Thyroid gland (tissue), 4 donors: ENCODE measurements at regions not wholly inside any gene's neighbourhood (a gene's known extent, or its start where the extent isn't known, plus 50 kb on each side); places are given as distances from the start of the nearest gene placed in this dataset.

Experiments used
- DNase-seq, 2 donors: peaks; one replicate each; pipeline ENCODE4 v3.0.0-alpha.2; 2019
- H3K27ac ChIP-seq, 3 donors: fragments of 200-600 bp; sonication (generic); 1 replicate in 2 of 3; 2 replicates in 1 of 3; pipeline ENCODE4 v1.5.1; 2016 to 2019; ENCODE audit warnings: mild to moderate bottlenecking in 1 of 3, moderate library complexity in 1 of 3
- H3K27me3 ChIP-seq: fragments of 200-600 bp; sonication (generic); one replicate; pipeline ENCODE4 v1.5.1; 2019
- H3K36me3 ChIP-seq, 2 donors: fragments of 200-600 bp; sonication (generic); one replicate each; pipeline ENCODE4 v1.5.1; 2016 to 2019
- H3K4me1 ChIP-seq, 2 donors: fragments of 200-600 bp; sonication (generic); one replicate each; pipeline ENCODE4 v1.5.1; 2017 to 2019
- H3K4me3 ChIP-seq, 3 donors: fragments of 200-600 bp; sonication (generic); replicated peaks in 1 of 3; 1 replicate in 2 of 3; 2 replicates in 1 of 3; pipeline ENCODE4 v1.5.1; 2016; ENCODE audit warnings: mild to moderate bottlenecking in 1 of 3
- H3K9me3 ChIP-seq: fragments of 200-600 bp; sonication (generic); one replicate; pipeline ENCODE4 v1.5.1; 2017
- POLR2A ChIP-seq, 2 donors: fragments of 450-650 bp; IDR thresholded peaks; one replicate each; pipeline ENCODE4 v1.6.1; 2017; ENCODE audit warnings: antibody characterized with exemption in 2 of 2, mild to moderate bottlenecking in 2 of 2, moderate library complexity in 1 of 2
- WGBS, 2 donors: methylation state at CpG; one replicate each; pipeline ENCODE4 v1.1.5; 2017; 5-methylcytosine and 5-hydroxymethylcytosine counted together
- intact Hi-C: fragments of 100-400 bp; cut with DNase I; formaldehyde crosslinking; loops from one replicate; pipeline ENCODE4 v1.15.1; 2023
- TF ChIP-seq, protein P1 (sequence below), 6 experiments: fragments of 200-600 bp in 3 of 6; fragments of 450-650 bp in 3 of 6; sonication (generic) in 3 of 6; IDR thresholded peaks; one replicate each; pipeline ENCODE4 v1.5.1; 2016 to 2019; ENCODE audit warnings: antibody characterized with exemption in 6 of 6, mild to moderate bottlenecking in 2 of 6, inconsistent platforms in 1 of 6, moderate library complexity in 1 of 6

- DNase-seq, result no peak
- no peak overlapping the region for H3K27ac ChIP-seq
- H3K4me1 ChIP-seq, result no peaks in the 10 kb centered on the region
- no peaks in the 10 kb centered on the region for H3K27me3 ChIP-seq
- TF ChIP-seq POLR2A (IDR thresholded peaks at IDR 0.05), result no peak
- TF ChIP-seq, protein P1, sequence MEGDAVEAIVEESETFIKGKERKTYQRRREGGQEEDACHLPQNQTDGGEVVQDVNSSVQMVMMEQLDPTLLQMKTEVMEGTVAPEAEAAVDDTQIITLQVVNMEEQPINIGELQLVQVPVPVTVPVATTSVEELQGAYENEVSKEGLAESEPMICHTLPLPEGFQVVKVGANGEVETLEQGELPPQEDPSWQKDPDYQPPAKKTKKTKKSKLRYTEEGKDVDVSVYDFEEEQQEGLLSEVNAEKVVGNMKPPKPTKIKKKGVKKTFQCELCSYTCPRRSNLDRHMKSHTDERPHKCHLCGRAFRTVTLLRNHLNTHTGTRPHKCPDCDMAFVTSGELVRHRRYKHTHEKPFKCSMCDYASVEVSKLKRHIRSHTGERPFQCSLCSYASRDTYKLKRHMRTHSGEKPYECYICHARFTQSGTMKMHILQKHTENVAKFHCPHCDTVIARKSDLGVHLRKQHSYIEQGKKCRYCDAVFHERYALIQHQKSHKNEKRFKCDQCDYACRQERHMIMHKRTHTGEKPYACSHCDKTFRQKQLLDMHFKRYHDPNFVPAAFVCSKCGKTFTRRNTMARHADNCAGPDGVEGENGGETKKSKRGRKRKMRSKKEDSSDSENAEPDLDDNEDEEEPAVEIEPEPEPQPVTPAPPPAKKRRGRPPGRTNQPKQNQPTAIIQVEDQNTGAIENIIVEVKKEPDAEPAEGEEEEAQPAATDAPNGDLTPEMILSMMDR (IDR thresholded peaks at IDR 0.05), result no peak
- H3K4me3 ChIP-seq, result no peak overlapping the region
- H3K36me3 ChIP-seq, result no peaks in the 10 kb centered on the region
- no peaks in the 10 kb centered on the region for H3K9me3 ChIP-seq
- intact Hi-C loops, result no loop called here
- 66 to 76% methylated on average over 4 of the region's 4 CpGs for WGBS, 2 donors
Measured at GRCh38 chr12:24746006-24746671, 202.8 kb downstream of the BCAT1 start.

DNA sequence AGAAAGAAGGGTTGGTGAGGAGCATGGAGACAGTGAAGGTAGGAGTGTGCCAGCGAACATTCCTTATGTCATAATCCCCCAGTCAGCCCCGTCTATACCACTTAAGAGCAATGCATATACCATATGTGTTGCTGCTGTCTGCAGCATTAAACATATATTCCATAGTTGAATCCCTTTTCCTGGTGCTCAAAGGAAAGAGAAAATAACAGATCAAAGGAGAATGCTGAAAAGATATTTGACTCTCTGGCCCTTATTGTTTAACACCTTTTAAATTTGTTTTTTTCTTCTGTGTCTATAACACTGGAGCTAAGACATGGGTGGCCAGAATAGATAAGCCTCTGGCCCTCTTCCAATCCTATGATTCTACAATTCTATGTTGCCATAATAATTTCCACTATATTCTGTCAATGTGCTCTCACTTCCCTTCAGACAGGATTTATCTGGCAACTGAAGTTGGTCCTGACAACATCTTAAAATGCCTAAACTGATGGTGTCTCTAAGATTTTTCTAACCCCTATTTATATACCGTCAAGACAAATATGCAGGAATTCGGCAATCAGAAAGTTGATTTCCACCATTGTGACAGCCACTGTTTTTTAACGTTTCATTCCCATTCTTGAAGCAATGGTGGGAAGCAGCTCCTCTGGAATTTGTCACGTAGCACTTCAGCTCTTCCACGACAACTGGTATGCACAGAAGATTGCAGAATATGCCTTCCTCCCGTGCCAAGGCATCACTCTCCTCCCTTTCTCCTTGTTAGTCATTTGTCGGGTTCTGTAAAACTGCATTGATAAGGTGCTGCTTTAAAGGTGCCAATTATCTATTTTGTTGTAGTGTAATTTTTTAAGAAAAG, 204.7 kb downstream of the BCAT1 start:
- Histone ChIP-seq H3K36me3 (no peaks in the 10 kb centered on the region), H3K9me3 (no peaks in the 10 kb centered on the region), H3K27me3 (no peaks in the 10 kb centered on the region), H3K4me3 (no peak overlapping the region), H3K27ac (no peak overlapping the region), H3K4me1 (no peaks in the 10 kb centered on the region)
- TF ChIP-seq, protein P1 (IDR thresholded peaks at IDR 0.05), result no peak
- no peak for DNase-seq
- WGBS, 2 donors, result 75 to 85% methylated on average over 9 of the region's 9 CpGs
- intact Hi-C loops, result no loop called here

DNA sequence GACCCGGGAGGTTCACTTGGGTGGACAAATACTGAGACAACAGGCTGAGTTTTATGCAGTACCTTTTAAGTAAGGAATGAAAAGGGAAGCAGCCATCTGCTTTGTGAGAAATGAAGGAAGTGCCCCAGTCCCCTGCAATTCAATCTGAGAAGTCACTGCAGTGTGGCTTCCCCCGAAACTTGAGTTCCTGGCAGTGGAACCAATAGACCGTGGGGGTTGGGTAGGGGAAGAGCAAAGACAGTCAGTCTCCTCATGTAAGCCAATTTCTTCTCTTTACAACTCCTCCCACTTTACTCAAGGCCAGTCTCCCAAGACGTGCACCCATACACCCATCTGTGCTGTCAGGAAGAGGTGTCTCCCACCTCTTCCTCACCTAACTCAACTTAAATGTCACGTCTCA, 206.5 kb downstream of the BCAT1 start:
- H3K9me3 ChIP-seq, result no peaks in the 10 kb centered on the region
- no peak overlapping the region for H3K4me3 ChIP-seq
- H3K27ac ChIP-seq, result no peak overlapping the region
- 87 to 88% methylated on average over 5 of the region's 5 CpGs for WGBS, 2 donors
- peak in 1 of 2 donors; percentile 7 for DNase-seq
- no peaks in the 10 kb centered on the region for H3K27me3 ChIP-seq
- no peaks in the 10 kb centered on the region for H3K36me3 ChIP-seq
- intact Hi-C loops, result no loop called here
- TF ChIP-seq, protein P1 (IDR thresholded peaks at IDR 0.05), result no peak
- no peak for TF ChIP-seq POLR2A (IDR thresholded peaks at IDR 0.05)
- H3K4me1 ChIP-seq, result no peaks in the 10 kb centered on the region

- intact Hi-C loops, result no loop called here
- DNase-seq, result no peak
- no peaks in the 10 kb centered on the region for H3K36me3 ChIP-seq
- no peaks in the 10 kb centered on the region for H3K27me3 ChIP-seq
- 83 to 86% methylated on average over 9 of the region's 9 CpGs for WGBS, 2 donors
- no peak for TF ChIP-seq POLR2A (IDR thresholded peaks at IDR 0.05)
- TF ChIP-seq, protein P1 (IDR thresholded peaks at IDR 0.05), result no peak
- no peaks in the 10 kb centered on the region for H3K9me3 ChIP-seq
- H3K4me1 ChIP-seq, result no peaks in the 10 kb centered on the region
- no peak overlapping the region for H3K27ac ChIP-seq
- H3K4me3 ChIP-seq, result no peak overlapping the region
Measured at GRCh38 chr12:24741216-24741615, 207.7 kb downstream of the BCAT1 start.
